Prostate gland (tissue), 2 donors: ENCODE measurements at regions not wholly inside any gene's neighbourhood (a gene's known extent, or its start where the extent isn't known, plus 50 kb on each side); places are given as distances from the start of the nearest gene placed in this dataset.

Experiments used
- CTCF ChIP-seq, 4 experiments: fragments of 200-600 bp in 2 of 4; fragments of 450-650 bp in 2 of 4; sonication (generic) in 2 of 4; IDR thresholded peaks; 1 replicate in 3 of 4; 2 replicates in 1 of 4; pipeline ENCODE4 v1.5.1; 2016 to 2019; ENCODE audit warnings: antibody characterized with exemption in 4 of 4, mild to moderate bottlenecking in 2 of 4, moderate library complexity in 2 of 4
- POLR2A ChIP-seq: fragments of 450-650 bp; IDR thresholded peaks from one replicate; pipeline ENCODE4 v1.6.1; 2016; ENCODE audit warnings: antibody characterized with exemption, mild to moderate bottlenecking
- POLR2AphosphoS5 ChIP-seq: sonication (generic); formaldehyde crosslinking; IDR thresholded peaks from one replicate; pipeline ENCODE4 v1.6.1; 2017; ENCODE audit warnings: antibody characterized with exemption

GRCh38 chr18:47411159-47411558 is 159.7 kb upstream of the SKOR2 start:
- no peak for TF ChIP-seq CTCF (IDR thresholded peaks at IDR 0.05)
- TF ChIP-seq POLR2A = no peak
- TF ChIP-seq POLR2AphosphoS5 = no peak
